HUES6 (cell line): ENCODE measurements at regions not wholly inside any gene's neighbourhood (a gene's known extent, or its start where the extent isn't known, plus 50 kb on each side); places are given as distances from the start of the nearest gene placed in this dataset.

Experiments used
- H3K27ac ChIP-seq: 2 replicates; pipeline ENCODE4 v1.7.0; 2013; ENCODE audit warnings: low read depth, mild to moderate bottlenecking, low read length, inconsistent platforms
- H3K27me3 ChIP-seq: 2 replicates; pipeline ENCODE4 v1.6.1; 2013; ENCODE audit warnings: low read length; ENCODE audit not compliant: control insufficient read depth, insufficient read depth
- H3K36me3 ChIP-seq: 2 replicates; pipeline ENCODE4 v1.6.1; 2013; ENCODE audit warnings: low read length; ENCODE audit not compliant: control insufficient read depth, insufficient read depth
- H3K4me1 ChIP-seq: 2 replicates; pipeline ENCODE4 v1.6.1; 2013; ENCODE audit warnings: low read length; ENCODE audit not compliant: control insufficient read depth, insufficient read depth
- H3K4me3 ChIP-seq: 2 replicates; pipeline ENCODE4 v1.5.1; 2013; ENCODE audit warnings: low read depth, low read length
- H3K9ac ChIP-seq: one replicate; pipeline ENCODE4 v1.6.1; 2013; ENCODE audit warnings: mild to moderate bottlenecking, low read length
- H3K9me3 ChIP-seq: 2 replicates; pipeline ENCODE4 v1.6.1; 2013; ENCODE audit warnings: low read depth, low read length; ENCODE audit not compliant: control insufficient read depth, insufficient read depth

DNA sequence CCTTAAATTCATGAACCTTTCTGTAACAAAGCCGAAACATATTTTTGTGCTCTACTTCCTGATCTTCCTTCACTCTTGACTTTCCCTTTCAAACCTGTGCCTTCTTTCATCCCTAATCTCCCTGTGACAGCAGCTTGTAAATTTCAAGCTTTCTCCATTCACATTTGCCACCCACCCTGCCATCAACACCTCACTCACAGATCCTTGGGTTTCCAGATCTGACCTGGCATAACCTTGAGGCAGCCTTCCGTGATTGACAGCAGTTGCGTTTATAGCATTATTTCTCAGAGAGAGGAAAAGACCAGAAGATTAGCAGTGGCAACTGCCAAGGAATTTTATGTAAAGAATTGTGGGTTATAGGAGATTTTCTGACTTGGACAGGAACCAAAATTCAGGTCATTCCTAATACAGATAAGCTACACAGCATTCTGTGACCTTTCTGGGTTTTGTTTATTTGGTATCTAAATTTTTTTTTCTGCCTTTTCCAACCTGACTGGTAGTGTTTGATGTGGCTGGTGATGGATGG lies 260.0 kb downstream of the NR2F1-AS1 start:
- H3K27ac ChIP-seq = no peak overlapping the region

DNA sequence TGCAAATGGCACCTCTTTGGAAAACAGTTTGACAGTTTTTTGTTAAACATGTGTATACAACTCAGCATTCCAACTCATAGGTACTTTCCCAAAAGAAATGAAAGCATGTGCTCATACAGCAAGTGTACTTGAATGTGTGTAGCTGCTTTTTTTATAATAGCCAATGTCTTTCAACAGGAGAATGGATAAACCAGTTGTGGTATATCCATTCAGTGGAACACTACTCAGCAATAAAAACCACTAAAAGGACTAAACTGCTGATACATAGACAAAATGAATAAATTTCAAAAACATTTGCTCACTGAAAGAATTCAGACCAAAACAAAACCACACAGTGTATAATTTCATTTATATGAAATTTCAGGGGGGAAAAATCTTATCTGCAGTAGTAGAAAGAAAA lies 267.3 kb downstream of the NR2F1-AS1 start:
- Histone ChIP-seq H3K27me3 (no peaks in the 10 kb centered on the region), H3K9ac (no peak overlapping the region), H3K9me3 (no peaks in the 10 kb centered on the region), H3K27ac (no peak overlapping the region), H3K36me3 (no peaks in the 10 kb centered on the region), H3K4me1 (no peaks in the 10 kb centered on the region), H3K4me3 (no peak overlapping the region)

More for the DNA sequence above, 260.0 kb downstream of the NR2F1-AS1 start:
- no peaks in the 10 kb centered on the region for H3K27me3 ChIP-seq
- H3K4me1 ChIP-seq = no peaks in the 10 kb centered on the region
- H3K4me3 ChIP-seq = no peak overlapping the region
- H3K36me3 ChIP-seq = no peaks in the 10 kb centered on the region
- no peaks in the 10 kb centered on the region for H3K9me3 ChIP-seq
- H3K9ac ChIP-seq = no peak overlapping the region

DNA sequence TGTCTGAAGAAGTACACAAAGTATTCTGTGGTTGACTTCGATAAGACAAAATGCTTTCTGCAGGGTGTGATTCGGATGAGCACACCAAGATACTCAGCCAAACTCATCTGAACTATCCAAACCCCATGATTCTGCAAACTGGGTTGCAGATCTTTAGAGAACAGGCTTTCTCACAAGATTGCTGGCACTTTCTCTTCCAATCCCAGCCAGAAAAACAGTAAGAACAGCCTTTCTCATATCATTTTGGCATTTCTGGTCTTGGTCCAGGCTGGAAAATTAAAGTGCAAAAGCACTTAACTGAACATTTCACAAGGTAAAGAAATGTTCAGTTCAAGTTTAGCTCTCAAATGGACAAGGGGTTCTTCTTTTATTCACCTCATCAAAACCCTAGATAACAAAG lies 269.1 kb downstream of the NR2F1-AS1 start:
- no peaks in the 10 kb centered on the region for H3K36me3 ChIP-seq
- H3K9me3 ChIP-seq = no peaks in the 10 kb centered on the region
- no peak overlapping the region for H3K27ac ChIP-seq
- no peak overlapping the region for H3K4me3 ChIP-seq
- H3K27me3 ChIP-seq = no peaks in the 10 kb centered on the region
- no peak overlapping the region for H3K9ac ChIP-seq
- no peaks in the 10 kb centered on the region for H3K4me1 ChIP-seq

DNA sequence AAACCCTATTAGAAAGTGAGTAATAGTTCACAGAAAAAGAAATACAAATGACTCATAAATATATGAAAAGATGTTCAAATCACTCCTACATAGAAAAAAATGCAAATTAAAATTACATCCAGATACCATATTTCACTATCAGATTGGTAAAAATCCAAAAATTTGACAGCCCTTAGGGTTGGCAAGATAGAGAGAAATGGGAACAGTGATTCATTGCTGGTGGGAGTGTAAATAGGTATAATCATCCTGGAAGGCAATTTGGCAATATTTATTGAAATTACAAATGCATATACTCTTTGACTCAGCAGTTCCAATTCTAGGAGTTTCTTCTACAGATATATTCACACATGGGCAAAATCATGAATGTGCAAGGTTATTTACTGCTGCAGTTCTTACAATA lies 273.5 kb downstream of the NR2F1-AS1 start:
- no peak overlapping the region for H3K27ac ChIP-seq
- peaks cover 10% of the 10 kb centered on the region; the same call in 1 of the 2 replicates for H3K4me1 ChIP-seq
- H3K4me3 ChIP-seq = no peak overlapping the region
- H3K36me3 ChIP-seq = no peaks in the 10 kb centered on the region
- no peaks in the 10 kb centered on the region for H3K9me3 ChIP-seq
- no peaks in the 10 kb centered on the region for H3K27me3 ChIP-seq
- no peak overlapping the region for H3K9ac ChIP-seq

DNA sequence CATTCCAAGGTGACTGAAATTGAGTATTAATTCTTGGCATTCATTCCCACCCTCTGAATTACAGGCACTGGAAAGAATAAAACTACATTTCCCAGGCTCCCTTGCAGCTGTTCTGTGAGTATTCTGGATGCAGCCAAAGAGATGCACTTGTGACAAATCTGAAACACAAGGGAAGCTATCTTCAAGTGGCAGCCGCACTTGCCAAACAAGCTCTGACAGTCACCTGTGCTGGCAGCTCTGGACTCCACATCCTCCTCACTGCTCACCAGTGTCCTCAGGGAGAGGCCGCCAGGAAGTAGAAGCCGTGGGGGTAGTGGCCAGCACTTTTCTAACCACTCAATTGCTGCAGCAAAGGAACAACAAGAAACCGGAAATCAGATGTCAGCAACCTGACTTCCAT lies 275.0 kb downstream of the NR2F1-AS1 start:
- Histone ChIP-seq H3K4me3 (peak overlapping the region; percentile 4; the same call in 1 of the 2 replicates), H3K4me1 (peaks cover 15% of the 10 kb centered on the region), H3K9ac (no peak overlapping the region), H3K9me3 (no peaks in the 10 kb centered on the region), H3K36me3 (no peaks in the 10 kb centered on the region), H3K27me3 (no peaks in the 10 kb centered on the region), H3K27ac (no peak overlapping the region)

DNA sequence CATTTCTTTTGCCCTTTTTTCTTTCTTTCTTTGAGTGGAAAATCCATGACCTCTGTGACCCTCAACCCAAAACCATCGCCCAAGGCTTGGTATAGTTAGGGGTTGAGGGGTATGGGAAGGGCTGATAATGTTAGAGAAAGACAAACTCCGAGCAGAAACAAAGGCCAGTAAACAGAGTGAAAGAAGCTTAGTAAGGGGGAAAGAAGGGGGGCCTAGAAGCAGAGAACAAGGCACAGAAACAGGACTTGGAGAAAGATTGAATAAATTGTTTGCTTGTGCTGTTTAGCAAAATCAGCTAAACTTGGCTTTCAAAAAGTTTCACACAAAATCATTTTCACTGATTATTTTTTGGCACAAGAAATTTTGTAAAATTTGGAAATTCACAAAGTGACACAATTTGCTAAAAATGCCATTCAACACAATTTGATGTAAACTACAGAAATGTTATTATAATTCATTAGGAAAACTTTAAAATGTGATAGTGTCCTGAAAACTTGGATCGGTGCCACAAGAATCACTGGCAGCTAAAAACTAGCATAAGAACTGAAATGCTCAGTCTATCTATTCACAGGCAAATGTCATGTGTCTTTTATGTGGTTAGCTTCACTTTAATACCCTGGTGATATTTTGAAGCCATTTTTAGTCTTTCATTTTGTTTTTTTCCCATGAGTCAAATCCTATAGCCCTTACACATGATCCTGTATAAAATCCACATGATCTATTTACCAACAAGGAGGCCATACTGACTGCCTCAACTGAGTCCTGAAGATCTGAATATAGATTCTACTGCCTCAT lies 276.4 kb downstream of the NR2F1-AS1 start:
- H3K4me1 ChIP-seq = peaks cover 24% of the 10 kb centered on the region
- H3K36me3 ChIP-seq = no peaks in the 10 kb centered on the region
- no peak overlapping the region for H3K27ac ChIP-seq
- H3K27me3 ChIP-seq = no peaks in the 10 kb centered on the region
- no peaks in the 10 kb centered on the region for H3K9me3 ChIP-seq
- no peak overlapping the region for H3K9ac ChIP-seq
- no peak overlapping the region for H3K4me3 ChIP-seq

DNA sequence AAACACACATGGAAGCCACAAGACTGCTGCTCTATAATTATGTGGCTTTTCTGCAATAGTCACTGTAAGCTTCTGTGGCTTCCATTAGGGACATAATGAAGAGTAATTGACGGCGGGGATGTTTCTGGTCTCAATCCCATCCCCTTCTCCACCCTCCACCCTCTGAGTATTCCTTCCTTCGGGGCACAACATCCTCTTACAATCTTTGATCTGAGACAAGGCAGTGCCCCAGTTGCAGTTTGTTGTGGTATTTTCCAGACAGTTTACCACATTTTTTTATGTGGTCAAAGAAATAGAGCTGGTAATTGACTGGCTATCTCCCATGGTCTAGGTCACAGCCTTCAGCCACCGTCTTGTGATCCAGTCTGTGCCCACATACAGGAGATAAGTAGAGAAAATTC lies 277.7 kb downstream of the NR2F1-AS1 start:
- Histone ChIP-seq H3K27me3 (no peaks in the 10 kb centered on the region), H3K4me1 (peaks cover 29% of the 10 kb centered on the region), H3K9me3 (no peaks in the 10 kb centered on the region), H3K4me3 (no peak overlapping the region), H3K36me3 (no peaks in the 10 kb centered on the region), H3K27ac (no peak overlapping the region), H3K9ac (no peak overlapping the region)

DNA sequence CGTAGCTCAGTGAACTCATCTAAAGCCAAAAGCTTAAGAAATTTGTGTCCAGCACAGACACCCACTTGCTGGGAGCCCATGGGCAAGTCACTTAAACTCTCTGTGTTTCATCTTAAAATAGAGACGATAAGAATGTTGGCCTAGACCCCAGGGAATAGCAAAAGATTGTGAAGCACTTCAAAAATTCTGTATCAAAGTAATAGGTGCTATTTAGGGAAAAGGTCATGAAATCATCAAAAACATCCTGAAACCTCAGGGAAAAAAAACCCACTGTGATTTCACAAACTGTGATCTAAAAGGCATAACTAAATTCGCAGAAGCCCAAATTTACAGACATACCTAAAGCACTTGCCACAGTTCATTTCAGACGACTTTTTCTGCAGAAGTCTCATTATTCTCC lies 278.3 kb downstream of the NR2F1-AS1 start:
- H3K27ac ChIP-seq = no peak overlapping the region
- no peaks in the 10 kb centered on the region for H3K36me3 ChIP-seq
- no peaks in the 10 kb centered on the region for H3K27me3 ChIP-seq
- peaks cover 29% of the 10 kb centered on the region for H3K4me1 ChIP-seq
- H3K9ac ChIP-seq = no peak overlapping the region
- no peaks in the 10 kb centered on the region for H3K9me3 ChIP-seq
- H3K4me3 ChIP-seq = no peak overlapping the region

DNA sequence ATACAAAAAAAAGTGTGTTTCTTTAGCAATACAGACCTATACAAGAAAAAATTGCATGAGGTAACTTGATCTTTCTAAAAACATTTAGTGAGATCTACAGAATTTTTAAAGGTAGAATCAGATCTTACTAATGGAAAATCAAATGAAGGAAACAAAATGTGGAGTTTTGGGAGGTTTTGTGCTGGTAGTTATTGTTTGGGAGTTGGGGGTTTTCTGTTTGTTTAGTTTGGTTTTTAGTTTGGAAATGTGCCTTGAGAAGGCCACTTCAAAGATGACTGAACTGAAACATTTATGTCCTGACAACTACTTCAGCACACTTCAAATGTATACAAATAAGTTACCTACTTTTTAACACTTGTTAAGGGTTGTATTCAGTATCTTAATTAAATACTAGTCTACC lies 280.1 kb downstream of the NR2F1-AS1 start:
- Histone ChIP-seq H3K27ac (no peak overlapping the region), H3K4me1 (peaks cover 26% of the 10 kb centered on the region), H3K27me3 (no peaks in the 10 kb centered on the region), H3K36me3 (no peaks in the 10 kb centered on the region), H3K9me3 (no peaks in the 10 kb centered on the region), H3K4me3 (no peak overlapping the region), H3K9ac (no peak overlapping the region)

DNA sequence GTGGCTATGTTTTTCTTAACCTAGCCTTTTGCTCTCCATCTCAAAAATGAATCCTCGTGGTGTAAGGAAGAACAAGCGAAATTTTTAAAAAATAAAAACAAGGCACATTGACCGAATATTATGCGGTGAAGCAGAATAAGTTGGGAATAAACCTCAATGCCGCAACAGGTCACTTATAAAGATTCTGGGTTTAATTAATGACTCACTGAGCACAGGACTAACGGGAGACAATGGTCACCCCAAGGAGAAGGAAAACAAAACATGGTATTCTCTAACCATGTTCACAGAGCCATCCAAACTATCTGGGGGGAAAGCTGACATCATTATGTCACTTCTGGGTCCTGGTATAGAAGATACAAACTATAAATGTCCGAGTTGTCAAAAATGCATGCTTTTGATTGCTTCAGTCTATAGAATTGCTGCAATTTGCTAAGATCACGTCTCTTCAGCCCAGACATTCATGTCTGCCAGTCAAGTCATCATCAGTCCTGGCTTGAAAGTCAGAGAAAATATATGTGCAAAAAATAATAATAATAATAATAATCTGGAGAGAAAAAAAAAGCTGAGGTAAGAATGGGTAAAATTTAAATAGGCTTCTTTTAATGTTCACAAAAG lies 280.6 kb downstream of the NR2F1-AS1 start:
- Histone ChIP-seq H3K36me3 (no peaks in the 10 kb centered on the region), H3K9ac (no peak overlapping the region), H3K4me1 (peaks cover 26% of the 10 kb centered on the region), H3K9me3 (no peaks in the 10 kb centered on the region), H3K27ac (no peak overlapping the region), H3K27me3 (no peaks in the 10 kb centered on the region), H3K4me3 (0 out of 2 replicates have a peak overlapping the region, but pooled peaks have one; percentile 23)

DNA sequence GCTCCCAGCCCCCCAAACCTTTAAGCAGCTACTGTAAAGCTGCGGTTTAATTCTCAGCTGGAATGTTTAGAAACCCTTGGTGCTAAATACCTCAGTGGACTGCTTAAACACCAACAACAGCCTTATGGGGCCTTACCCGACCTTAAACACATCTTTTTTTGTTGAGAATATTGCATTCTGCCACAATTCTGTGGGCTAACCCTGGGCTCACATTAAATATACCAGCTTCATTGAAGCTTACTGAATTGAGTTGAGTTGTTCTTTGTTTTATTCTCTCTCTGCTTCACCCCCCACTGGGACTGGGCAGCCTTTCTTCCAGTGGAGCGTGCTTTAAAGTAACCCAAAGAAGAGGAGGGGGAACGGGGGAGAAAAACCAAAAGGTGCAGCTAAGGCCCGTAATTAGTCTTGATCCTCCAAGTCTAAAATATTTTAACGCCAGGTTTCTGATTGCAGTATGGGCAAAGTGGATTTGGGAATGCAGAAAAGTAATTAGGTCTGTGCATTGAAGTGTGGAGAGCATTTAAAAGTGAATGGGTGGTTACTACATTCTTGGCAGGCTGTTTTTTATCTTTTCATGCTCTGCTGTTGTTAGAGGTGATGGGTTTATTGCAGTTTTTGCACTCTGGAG lies 281.2 kb downstream of the NR2F1-AS1 start:
- H3K27me3 ChIP-seq = no peaks in the 10 kb centered on the region
- no peaks in the 10 kb centered on the region for H3K36me3 ChIP-seq
- no peak overlapping the region for H3K4me3 ChIP-seq
- no peak overlapping the region for H3K9ac ChIP-seq
- H3K4me1 ChIP-seq = peaks cover 26% of the 10 kb centered on the region
- no peaks in the 10 kb centered on the region for H3K9me3 ChIP-seq
- H3K27ac ChIP-seq = no peak overlapping the region
